ENCODE measurements at regions not wholly inside any gene's neighbourhood (a gene's known extent, or its start where the extent isn't known, plus 50 kb on each side); places are given as distances from the start of the nearest gene placed in this dataset.
"Not testable (repeated sequence)": the region's sequence is repeated elsewhere in the genome, so short reads cannot be mapped to it uniquely, and the experiment has no call there.

DNA sequence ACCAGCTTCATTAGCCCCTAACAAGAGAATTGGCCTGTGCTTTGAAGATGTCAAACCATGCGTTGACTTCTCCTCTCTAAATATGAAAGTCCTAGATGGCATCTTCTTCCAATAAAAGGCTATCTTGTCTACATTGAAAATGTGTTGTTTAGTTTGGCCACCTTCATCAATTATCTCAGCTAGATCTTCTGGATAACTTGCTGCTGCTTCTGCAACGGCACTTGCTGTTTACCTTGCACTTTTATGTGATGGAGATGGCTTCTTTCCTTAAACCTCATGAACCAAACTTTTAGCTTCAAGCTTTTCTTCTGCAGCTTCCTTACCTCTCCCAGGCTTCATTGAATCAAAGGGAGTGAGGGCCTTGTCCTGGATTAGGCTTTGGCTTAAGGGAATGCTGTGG, 58.6 kb upstream of the CSNK1E start:
- FAIRE-seq; H3K23ac ChIP-seq (ENCODE audit: insufficient read length); H2AFZ ChIP-seq (ENCODE audit: low read length); DNase-seq (ENCODE audit: low read depth in 1 of 2, low spot score in 2 of 2); H3K79me1 ChIP-seq (ENCODE audit: low read depth, low read length); H3K18ac ChIP-seq (ENCODE audit: extremely low read depth, low read length); H4K91ac ChIP-seq (replicated peaks; ENCODE audit: insufficient read length, low read length); H2BK12ac ChIP-seq (ENCODE audit: low read depth, low read length); H3K56ac ChIP-seq (replicated peaks; ENCODE audit: insufficient read length, low read depth, low read length); H3K27ac ChIP-seq (ENCODE audit: low read depth, low read length); H3K4me3 ChIP-seq (ENCODE audit: extremely low read depth in 1 of 4, insufficient read depth in 2 of 4, low read depth in 3 of 4, low read length in 4 of 4); H3K9ac ChIP-seq (replicated peaks in 1 of 4; ENCODE audit: extremely low read depth in 1 of 4, low read depth in 3 of 4, low read length in 3 of 4); H2AK5ac ChIP-seq (ENCODE audit: low read depth, low read length); H3K4me1 ChIP-seq (replicated peaks in 1 of 4; ENCODE audit: control insufficient read depth in 3 of 4, insufficient read depth in 4 of 4, low read length in 3 of 4); H2BK5ac ChIP-seq (ENCODE audit: low read depth, low read length); H3K27me3 ChIP-seq (replicated peaks in 1 of 4; ENCODE audit: control insufficient read depth in 3 of 4, extremely low read depth in 1 of 4, insufficient read depth in 3 of 4, low read length in 3 of 4); H4K8ac ChIP-seq (ENCODE audit: extremely low read depth, insufficient read depth, low read length); CTCF ChIA-PET (ENCODE audit: partially characterized antibody); H4K20me1 ChIP-seq (replicated peaks in 1 of 2; ENCODE audit: control insufficient read depth in 1 of 2, insufficient read depth in 2 of 2, low read length in 2 of 2); H4K5ac ChIP-seq (ENCODE audit: insufficient read length, low read depth, low read length); H2BK120ac ChIP-seq (replicated peaks; ENCODE audit: low read depth, low read length); H2BK20ac ChIP-seq (ENCODE audit: low read length); H3K79me2 ChIP-seq (ENCODE audit: control insufficient read depth in 1 of 2, insufficient read depth in 2 of 2, low read length in 2 of 2); H3K23me2 ChIP-seq (ENCODE audit: low read depth, low read length); H2BK15ac ChIP-seq (ENCODE audit: low read length); H3K4ac ChIP-seq (replicated peaks; ENCODE audit: insufficient read length, low read depth, low read length); H3K14ac ChIP-seq (ENCODE audit: insufficient read length); H3K4me2 ChIP-seq (ENCODE audit: insufficient read depth in 1 of 2, low read depth in 2 of 2, low read length in 2 of 2): not testable (repeated sequence)
- POLR2A ChIA-PET (ENCODE audit: partially characterized antibody), result interaction anchor here (0.9 kb wide), 1 partner anchor 41 kb away, joined by 3 read pairs; no protein-coding TSS in a partner anchor
- peaks cover 0 to 49% (median 20%) of the 10 kb centered on the region in 4 experiments; a peak in 5 of 8 replicates for H3K36me3 ChIP-seq (ENCODE audit: control insufficient read depth in 2 of 4, insufficient read depth in 4 of 4, low read length in 3 of 4)
- peaks cover 4 to 12% of the 10 kb centered on the region in 2 experiments; a peak in 3 of 4 replicates for H3K9me3 ChIP-seq (ENCODE audit: insufficient read depth in 2 of 2, low read depth in 1 of 2, low read length in 1 of 2)
- 97% methylated on average over 2 of the region's 2 CpGs; no CpG with 5 or more reads in 1 of the 2 experiments for WGBS, 2 experiments (ENCODE audit: extremely low coverage in 1 of 2, insufficient coverage in 1 of 2, insufficient read length in 1 of 2, insufficient replicate concordance in 2 of 2, low coverage in 1 of 2, low lambda C conversion rate in 2 of 2, missing lambda C conversion rate in 1 of 2)

GRCh38 chr22:38375005-38375404, 57.8 kb upstream of the CSNK1E start:
- peaks cover 0 to 45% (median 17%) of the 10 kb centered on the region in 4 experiments; a peak in 5 of 8 replicates for H3K36me3 ChIP-seq (ENCODE audit: control insufficient read depth in 2 of 4, insufficient read depth in 4 of 4, low read length in 3 of 4)
- CTCF ChIA-PET (ENCODE audit: partially characterized antibody); FAIRE-seq: not testable (repeated sequence)

More at GRCh38 chr22:38375005-38375404, 57.8 kb upstream of the CSNK1E start:
- H3K18ac ChIP-seq (ENCODE audit: extremely low read depth, low read length); POLR2A ChIA-PET (ENCODE audit: partially characterized antibody); H3K4me1 ChIP-seq (replicated peaks in 1 of 4; ENCODE audit: control insufficient read depth in 3 of 4, insufficient read depth in 4 of 4, low read length in 3 of 4); H3K23ac ChIP-seq (ENCODE audit: insufficient read length); H2AFZ ChIP-seq (ENCODE audit: low read length); H3K79me2 ChIP-seq (ENCODE audit: control insufficient read depth in 1 of 2, insufficient read depth in 2 of 2, low read length in 2 of 2); H2BK12ac ChIP-seq (ENCODE audit: low read depth, low read length); H3K23me2 ChIP-seq (ENCODE audit: low read depth, low read length); H3K4me2 ChIP-seq (ENCODE audit: insufficient read depth in 1 of 2, low read depth in 2 of 2, low read length in 2 of 2); H4K5ac ChIP-seq (ENCODE audit: insufficient read length, low read depth, low read length); H3K4ac ChIP-seq (replicated peaks; ENCODE audit: insufficient read length, low read depth, low read length); H4K8ac ChIP-seq (ENCODE audit: extremely low read depth, insufficient read depth, low read length); H2BK120ac ChIP-seq (replicated peaks; ENCODE audit: low read depth, low read length); H3K56ac ChIP-seq (replicated peaks; ENCODE audit: insufficient read length, low read depth, low read length); H2BK5ac ChIP-seq (ENCODE audit: low read depth, low read length); H4K20me1 ChIP-seq (replicated peaks in 1 of 2; ENCODE audit: control insufficient read depth in 1 of 2, insufficient read depth in 2 of 2, low read length in 2 of 2); H2BK20ac ChIP-seq (ENCODE audit: low read length); H2AK5ac ChIP-seq (ENCODE audit: low read depth, low read length); H3K27me3 ChIP-seq (replicated peaks in 1 of 4; ENCODE audit: control insufficient read depth in 3 of 4, extremely low read depth in 1 of 4, insufficient read depth in 3 of 4, low read length in 3 of 4); H3K79me1 ChIP-seq (ENCODE audit: low read depth, low read length); H3K27ac ChIP-seq (ENCODE audit: low read depth, low read length); H3K14ac ChIP-seq (ENCODE audit: insufficient read length); H3K9ac ChIP-seq (replicated peaks in 1 of 4; ENCODE audit: extremely low read depth in 1 of 4, low read depth in 3 of 4, low read length in 3 of 4); DNase-seq (ENCODE audit: low read depth in 1 of 2, low spot score in 2 of 2); H4K91ac ChIP-seq (replicated peaks; ENCODE audit: insufficient read length, low read length); H3K4me3 ChIP-seq (ENCODE audit: extremely low read depth in 1 of 4, insufficient read depth in 2 of 4, low read depth in 3 of 4, low read length in 4 of 4); H2BK15ac ChIP-seq (ENCODE audit: low read length): not testable (repeated sequence)
- peaks cover 4 to 12% of the 10 kb centered on the region in 2 experiments; a peak in 3 of 4 replicates for H3K9me3 ChIP-seq (ENCODE audit: insufficient read depth in 2 of 2, low read depth in 1 of 2, low read length in 1 of 2)

Measured in H1 (cell line).